ENCODE measurements at regions not wholly inside any gene's neighbourhood (a gene's known extent, or its start where the extent isn't known, plus 50 kb on each side); places are given as distances from the start of the nearest gene placed in this dataset.

- no peak for TF ChIP-seq CTCF (IDR thresholded peaks at IDR 0.05; ENCODE audit: control extremely low read depth, extremely low read depth, low read depth, missing control alignments)
- no peak for DNase-seq (ENCODE audit: extremely low spot score)
- POLR2A ChIA-PET = no interaction called here
- CTCF ChIA-PET = interaction anchor here (1.3 kb wide), 1 partner anchor 14 kb away, joined by 3 read pairs; no protein-coding TSS in a partner anchor
These were observed 717.8 kb upstream of the PCDH7 start for GRCh38 chr4:30002341-30002740.

GRCh38 chr4:30005995-30006394 lies 714.2 kb upstream of the PCDH7 start:
- ChIA-PET CTCF (no interaction called here), POLR2A (no interaction called here)
- DNase-seq (ENCODE audit: extremely low spot score) = no peak
- TF ChIP-seq CTCF (IDR thresholded peaks at IDR 0.05; ENCODE audit: control extremely low read depth, extremely low read depth, low read depth, missing control alignments) = no peak

- no peak for TF ChIP-seq CTCF (IDR thresholded peaks at IDR 0.05; ENCODE audit: control extremely low read depth, extremely low read depth, low read depth, missing control alignments)
- ChIA-PET CTCF (no interaction called here), POLR2A (no interaction called here)
- DNase-seq (ENCODE audit: extremely low spot score) = no peak
These were observed 695.6 kb upstream of the PCDH7 start for GRCh38 chr4:30024526-30024925.

- POLR2A ChIA-PET = no interaction called here
- CTCF ChIA-PET = no interaction called here
- TF ChIP-seq CTCF (IDR thresholded peaks at IDR 0.05; ENCODE audit: control extremely low read depth, extremely low read depth, low read depth, missing control alignments) = no peak
- no peak for DNase-seq (ENCODE audit: extremely low spot score)
These were observed 691.3 kb upstream of the PCDH7 start for GRCh38 chr4:30028826-30029225.

GRCh38 chr4:30056016-30056766 lies 664.0 kb upstream of the PCDH7 start:
- CTCF ChIA-PET = no interaction called here
- no peak for TF ChIP-seq CTCF (IDR thresholded peaks at IDR 0.05; ENCODE audit: control extremely low read depth, extremely low read depth, low read depth, missing control alignments)
- no peak for DNase-seq (ENCODE audit: extremely low spot score)
- POLR2A ChIA-PET = no interaction called here

GRCh38 chr4:30068234-30068633 lies 651.9 kb upstream of the PCDH7 start:
- ChIA-PET CTCF (interaction anchor here (1.6 kb wide), 1 partner anchor 8 kb away, joined by 5 read pairs; no protein-coding TSS in a partner anchor), POLR2A (no interaction called here)
- DNase-seq (ENCODE audit: extremely low spot score) = no peak
- no peak for TF ChIP-seq CTCF (IDR thresholded peaks at IDR 0.05; ENCODE audit: control extremely low read depth, extremely low read depth, low read depth, missing control alignments)

Measured in GM10248 (cell line).